CD4-positive, alpha-beta T cell treated with Interleukin-21 for 1 hour (primary cell): ENCODE measurements at regions not wholly inside any gene's neighbourhood (a gene's known extent, or its start where the extent isn't known, plus 50 kb on each side); places are given as distances from the start of the nearest gene placed in this dataset.
A peak's percentile ranks its signal among the peaks of the same experiment; 100 is the strongest.
"Not testable (repeated sequence)": the region's sequence is repeated elsewhere in the genome, so short reads cannot be mapped to it uniquely, and the experiment has no call there.

Experiments used
- DNase-seq: peaks from one replicate; pipeline ENCODE4 v3.0.0-alpha.2; 2020

DNA sequence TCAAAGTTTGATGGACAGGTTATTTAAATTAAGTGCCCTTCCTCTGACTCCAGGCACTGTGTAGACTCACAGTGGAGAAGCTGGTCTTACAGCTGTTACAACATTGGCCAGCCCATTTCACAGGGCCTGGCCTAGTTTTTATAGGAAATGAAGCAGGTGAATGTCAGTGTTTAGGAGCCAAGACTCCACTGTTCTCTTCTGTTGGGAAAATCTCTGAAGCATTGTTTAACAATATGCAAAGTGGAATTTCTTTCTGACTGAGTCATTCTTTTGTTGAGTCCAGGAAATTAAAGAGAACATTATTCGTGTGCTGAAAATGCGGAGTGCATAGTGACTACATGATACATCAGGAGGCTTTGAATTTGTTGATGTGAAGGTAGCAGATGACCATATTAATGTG lies 64.7 kb downstream of the ARRDC4 start:
- DNase-seq: no peak

DNA sequence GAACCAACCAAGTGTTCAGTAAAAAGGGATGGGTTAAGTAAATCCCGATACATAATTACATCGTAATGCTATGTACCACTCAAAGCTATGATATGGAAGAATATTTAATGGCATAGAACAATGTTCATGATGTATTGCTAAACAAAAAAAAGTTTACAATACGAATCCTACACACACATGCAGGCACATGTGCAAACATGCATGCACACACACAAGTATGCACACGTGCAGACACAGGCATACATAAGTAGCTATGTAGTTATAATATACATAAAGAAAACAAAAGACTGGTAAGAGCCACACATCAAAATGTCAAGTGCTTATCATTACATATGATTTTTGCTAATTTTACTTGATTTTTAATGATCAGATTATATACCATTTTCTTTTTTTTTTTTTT lies 74.2 kb downstream of the ARRDC4 start:
- no peak for DNase-seq

DNA sequence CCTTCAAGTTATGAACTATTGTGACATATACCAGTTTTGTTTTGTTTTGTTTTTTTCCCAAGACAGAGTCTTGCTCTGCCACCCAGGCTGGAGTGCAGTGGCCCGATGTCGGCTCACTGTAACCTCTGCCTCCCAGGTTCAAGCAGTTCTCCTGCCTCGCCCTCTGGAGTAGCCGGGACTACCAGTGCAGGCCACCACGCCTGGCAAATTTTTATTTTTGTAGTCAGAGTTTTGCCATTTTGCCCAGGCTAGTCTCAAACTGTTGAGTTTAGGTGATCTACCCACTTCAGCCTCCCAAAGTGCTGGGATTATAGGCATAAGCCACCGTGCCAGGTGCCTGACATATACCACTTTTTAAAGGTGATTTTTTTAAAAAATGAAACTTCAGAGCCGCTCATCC lies 74.6 kb downstream of the ARRDC4 start:
- no peak for DNase-seq

DNA sequence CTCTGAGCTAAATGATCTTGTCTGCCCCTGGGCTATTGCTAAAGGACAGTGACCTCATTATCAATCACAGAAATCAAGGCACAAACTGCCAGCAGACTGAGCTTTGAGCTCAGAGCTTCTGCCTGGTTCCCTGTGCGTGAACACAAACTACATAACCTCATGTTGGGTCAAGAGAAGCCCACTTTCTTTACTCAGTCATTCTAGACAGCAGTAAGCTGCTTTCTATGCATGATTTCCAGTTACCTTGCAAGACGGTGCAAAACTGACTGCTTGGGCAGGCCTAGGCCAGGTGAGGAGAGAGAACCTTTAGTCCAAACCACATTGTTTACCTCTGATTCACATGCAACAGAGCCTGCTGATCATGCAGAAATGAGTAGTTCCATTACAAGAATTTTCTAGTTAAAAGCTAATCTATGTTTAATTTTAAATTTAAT lies 75.1 kb downstream of the ARRDC4 start:
- no peak for DNase-seq

DNA sequence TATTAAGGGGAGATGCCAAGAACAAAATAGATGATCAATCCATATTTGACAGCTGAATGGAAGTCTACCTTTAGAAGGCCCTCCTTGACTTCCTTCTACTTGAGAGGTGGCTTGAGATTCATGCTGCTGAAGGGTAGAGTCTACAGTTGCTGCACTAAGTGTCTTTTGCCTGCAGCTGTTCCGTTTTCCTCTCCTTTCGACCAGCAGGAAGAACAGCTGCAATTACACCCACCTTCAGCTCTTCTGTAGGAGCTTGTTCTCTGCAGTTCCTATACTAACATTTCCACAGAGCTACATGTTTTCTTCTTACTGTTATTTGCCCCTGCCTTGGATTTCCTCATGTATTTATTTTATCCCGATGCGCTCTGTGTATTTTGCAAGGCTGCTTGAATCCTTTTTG lies 79.1 kb downstream of the ARRDC4 start:
- no peak for DNase-seq

DNA sequence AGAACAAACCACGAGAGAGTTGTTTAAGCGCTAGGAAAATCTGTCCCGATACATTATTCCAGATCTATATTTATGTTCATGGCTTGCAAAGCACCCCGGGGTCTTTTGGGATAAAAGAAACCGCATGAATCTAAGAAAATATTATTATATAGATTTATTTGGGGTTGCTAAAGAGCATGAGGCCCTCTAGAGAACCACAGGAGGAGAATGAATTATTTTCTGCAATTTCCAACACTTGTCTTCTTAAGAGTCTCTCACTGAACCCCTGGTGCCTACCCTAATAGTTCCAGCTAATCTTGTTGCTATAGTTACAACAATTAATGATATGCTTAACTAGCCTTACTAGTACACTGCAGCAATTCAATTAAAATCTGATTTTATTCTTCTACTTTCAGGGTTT lies 79.6 kb downstream of the ARRDC4 start:
- DNase-seq: no peak

DNA sequence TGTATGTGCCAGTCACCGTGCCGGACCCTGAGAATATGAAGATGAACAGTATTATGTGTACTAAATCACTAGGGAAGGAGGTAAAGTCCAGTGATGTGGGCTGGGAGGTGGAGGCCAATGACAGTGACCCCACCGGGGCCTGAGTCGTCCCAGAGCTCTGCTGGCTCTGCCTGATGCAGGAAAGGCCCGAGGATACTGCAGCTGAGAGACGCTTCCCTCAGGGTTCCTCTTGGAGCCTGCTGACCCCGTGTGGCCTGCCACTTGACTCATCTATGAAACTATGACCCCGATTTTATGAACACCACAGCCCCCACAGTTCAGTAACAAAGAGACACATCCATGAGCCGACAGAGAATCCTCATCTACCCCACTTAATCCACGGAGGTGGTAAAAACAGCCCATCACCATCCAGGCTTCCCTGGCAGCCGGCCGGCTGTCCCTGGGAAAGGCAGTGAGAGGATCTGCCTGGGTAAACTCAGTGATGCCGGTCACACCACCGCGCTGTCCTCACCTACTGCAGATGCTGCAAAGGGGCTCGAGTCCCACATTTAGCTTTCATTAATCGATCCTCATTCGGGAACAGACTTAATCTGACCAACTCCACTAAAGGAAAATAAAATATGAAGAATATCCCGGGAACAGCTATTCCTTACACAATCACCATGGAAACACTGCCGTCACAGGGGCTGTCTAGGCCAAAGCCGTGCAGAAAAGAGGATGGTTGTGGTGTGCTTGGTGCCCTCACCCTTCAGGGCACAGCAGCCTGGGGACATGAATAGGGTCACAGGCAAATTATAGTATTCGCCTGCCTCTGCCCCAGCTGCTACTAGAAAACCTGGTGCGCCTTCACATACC lies 82.9 kb downstream of the ARRDC4 start:
- no peak for DNase-seq

DNA sequence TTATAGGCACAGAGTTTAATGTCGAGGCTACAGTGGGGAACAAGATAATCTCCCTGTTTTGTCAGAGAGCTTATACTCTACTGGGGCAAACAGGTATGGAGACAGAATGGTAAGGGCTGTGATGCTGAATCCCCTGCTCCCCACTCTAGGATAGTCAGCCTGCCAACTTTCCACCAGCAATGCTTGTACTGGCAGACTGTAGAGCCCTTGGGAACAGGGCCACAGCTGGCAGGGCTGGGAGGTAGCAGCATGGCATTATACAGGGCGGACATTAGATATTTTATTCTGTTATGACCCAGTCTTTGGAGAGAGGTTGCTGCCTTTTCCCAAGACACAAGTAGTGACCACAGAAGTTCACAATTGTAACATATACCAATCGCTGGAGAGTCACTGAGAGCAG lies 91.2 kb downstream of the ARRDC4 start:
- DNase-seq: no peak

DNA sequence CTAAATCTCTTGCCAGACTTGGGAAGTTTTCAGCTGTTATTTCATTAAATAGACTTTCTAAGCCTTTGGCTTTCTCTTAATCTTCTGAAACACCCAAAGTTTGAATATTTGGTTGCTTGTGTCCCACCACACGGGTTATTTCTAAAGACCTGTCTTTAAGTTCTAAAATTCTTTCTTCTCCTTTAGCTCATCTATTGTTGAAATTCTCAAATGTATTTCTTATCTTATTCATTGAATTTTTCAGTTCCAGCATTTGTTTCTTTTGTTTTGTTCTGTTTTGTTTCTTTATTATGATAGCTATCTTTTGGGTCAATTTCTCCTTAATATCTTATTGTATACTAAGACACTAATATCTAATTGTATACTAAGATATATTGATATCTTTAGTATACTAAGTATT lies 97.0 kb downstream of the ARRDC4 start:
- no peak for DNase-seq

DNA sequence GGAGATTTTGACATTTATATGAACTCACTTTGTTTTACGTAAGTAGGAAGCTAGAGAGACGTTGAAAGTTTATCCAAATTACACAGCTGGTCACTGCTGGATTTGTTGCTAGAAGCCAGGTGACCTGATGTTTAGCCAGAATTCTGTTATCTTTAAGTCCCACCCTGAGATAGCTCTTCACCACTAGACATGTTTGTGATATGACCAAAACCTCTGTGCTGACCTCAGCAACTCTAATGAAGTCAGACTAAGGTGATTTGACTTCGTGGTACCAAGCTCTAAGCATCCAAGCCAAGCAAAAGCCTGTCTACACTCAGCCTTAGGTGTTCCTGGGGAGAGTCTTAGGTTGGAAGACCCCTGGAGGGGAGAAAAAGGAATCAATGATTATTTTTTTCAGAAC lies 102.4 kb downstream of the ARRDC4 start:
- DNase-seq: no peak

DNA sequence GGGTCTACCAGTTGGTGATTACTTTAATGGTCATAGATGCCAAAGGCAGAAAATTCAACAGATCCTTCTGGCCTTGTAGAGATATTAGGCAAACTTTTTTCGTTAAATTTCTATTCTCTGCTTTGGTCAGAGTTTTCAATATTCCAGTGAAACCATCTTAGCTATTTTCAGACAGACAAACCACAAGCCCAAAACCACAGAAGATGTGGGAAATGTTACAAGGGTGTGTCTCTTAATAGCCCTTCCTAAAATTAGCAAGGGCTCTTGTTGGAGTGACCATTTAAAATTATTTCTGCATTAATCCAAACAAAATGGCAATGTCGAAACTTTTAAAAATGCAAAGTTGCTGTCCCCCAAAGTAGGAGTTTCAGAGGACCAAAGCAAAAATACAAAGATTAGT lies 102.8 kb downstream of the ARRDC4 start:
- DNase-seq: no peak

DNA sequence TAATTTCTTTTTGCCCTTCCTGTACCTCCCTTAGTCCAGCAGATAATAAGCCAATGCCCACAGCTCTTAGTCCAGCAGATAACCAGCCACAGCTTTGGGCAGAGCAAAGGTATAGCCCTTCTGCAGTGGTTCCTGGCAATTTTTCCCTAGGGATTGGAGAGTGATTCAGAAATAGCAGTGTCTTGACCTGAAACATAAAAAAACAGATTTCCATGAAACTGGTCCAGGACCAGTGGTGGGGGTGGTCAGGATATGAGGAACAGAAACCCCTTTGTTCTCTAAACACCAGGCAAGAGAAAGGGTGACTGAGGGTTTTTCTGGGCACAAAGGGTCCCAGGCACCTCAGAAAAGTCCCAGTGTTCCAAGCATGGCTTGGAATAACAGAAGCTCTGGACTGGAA lies 103.4 kb downstream of the ARRDC4 start:
- DNase-seq: no peak

DNA sequence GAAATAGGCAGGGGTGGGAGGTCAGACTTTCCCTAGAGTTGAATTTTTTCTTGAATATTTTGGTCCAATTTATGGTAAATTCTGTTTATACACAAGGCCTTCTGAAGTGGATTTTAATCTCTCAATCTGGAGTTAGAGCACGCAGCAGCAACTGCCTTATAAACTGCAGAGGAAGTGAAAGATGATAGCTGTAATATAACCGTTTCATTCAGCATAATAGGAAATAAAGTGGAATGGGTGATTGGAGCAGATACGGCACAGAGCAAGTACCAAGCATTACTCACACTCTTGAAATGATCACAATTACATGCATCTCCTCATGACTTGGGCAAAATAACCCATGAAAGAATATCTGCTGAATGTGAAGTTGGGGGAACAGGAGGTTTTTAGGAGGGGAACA lies 106.8 kb downstream of the ARRDC4 start:
- DNase-seq: no peak

DNA sequence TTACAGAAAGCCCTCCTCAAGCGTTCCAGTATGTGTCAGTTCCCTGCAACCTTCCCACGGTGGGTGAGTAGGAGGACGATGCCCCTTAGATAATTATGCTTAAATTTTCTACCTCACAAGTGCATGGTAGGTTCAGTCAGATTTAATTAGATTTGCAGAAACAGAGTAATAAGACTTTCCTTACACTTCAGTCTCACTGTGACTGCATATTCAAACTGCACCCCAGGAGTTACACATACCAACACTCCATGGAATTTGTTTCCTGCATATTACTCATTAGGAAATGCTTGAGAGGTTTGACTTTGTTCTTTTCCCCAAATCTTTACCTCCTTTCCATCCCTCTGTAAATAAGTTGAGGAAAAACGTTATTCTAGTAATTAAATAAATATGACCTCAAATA lies 108.8 kb downstream of the ARRDC4 start:
- no peak for DNase-seq

DNA sequence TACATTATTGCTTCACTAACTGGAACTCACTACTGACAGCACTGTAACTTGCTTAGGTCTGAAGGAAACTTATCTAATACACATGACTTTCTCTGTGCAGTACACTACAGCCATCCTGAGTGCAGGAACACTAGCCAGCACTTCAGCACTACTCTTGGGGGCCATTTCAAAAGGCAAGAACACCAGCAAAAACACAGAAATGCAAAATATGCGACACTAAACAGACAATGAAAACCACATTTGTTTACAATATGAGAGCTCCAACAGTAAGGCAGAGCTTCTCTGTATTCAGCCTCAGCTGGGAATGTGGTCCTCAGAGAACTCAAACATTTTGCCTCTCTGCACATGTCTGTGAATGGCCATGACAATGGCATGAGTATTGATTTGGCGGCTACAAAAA lies 109.6 kb downstream of the ARRDC4 start:
- DNase-seq: no peak

DNA sequence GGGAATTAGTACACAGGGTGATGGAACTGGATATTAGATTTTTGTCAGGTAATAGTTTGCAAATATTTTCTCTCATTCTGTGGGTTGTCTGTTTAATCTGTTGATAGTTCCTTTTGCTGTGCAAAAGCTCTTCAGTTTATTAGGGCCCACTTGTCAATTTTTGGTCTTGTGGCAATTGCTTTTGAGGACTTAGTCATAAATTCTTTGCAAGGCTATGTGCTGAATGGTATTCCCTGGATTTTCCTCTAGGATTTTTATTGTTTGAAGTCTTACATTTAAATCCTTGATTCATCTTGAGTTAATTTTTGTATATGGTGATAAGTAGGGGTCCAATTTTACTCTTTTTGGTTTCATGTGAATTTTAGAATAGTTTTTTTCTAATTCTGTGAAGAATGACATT lies 111.3 kb downstream of the ARRDC4 start:
- no peak for DNase-seq

DNA sequence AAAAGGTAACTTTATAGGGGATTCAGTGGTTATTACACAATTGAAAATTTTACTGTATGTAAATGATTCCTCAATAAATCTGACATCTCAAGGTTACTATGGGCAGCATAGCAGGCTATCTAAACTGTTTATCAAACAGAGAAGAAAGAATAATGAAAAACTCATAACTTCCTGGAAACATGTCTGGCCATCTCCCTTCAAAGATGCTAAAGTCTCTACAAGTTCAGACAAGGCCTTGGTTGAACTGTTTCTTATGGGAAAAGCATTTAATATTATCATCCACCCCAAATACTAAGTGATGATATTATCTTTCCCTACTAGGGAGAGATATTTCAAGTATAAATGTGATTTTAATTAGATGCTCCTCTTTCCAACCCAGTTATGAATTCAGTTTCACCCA lies 114.9 kb downstream of the ARRDC4 start:
- no peak for DNase-seq

DNA sequence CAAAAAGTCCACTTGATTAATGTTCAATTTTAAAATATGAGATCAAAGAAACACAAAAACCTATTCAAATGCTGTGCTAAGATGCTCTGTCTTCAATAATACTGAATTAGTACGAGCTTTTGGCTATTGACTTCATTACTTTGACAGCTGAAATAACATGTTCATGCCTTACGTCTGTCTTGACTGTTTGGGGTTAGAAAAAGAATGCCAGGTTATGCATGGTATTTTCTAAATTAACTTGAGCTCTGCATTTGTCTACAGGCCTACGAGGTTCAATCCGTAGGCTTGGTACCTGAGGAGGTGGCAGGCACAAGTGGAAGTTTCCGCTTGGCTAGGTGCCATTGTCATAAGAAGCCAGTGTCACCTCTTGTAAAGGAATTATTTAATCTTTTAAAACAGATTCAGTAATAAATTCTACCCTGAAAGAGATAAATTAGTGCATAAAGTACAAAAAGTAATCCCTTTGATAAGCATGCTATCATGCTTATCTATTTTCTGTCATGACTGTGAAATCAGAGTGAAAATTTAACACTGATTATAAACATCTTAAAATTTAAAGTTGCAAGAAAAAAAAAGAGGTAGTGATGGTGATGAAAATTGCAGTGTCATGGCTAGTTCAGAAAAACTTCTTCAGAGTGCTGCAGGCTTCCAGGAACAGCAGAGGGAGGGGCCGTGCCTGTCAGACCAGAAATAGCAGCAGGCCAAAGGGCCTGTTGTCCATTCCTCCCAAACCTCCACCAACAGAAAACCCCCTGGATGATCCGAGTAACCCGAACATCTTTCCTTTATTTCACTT lies 115.7 kb downstream of the ARRDC4 start:
- DNase-seq: no peak

DNA sequence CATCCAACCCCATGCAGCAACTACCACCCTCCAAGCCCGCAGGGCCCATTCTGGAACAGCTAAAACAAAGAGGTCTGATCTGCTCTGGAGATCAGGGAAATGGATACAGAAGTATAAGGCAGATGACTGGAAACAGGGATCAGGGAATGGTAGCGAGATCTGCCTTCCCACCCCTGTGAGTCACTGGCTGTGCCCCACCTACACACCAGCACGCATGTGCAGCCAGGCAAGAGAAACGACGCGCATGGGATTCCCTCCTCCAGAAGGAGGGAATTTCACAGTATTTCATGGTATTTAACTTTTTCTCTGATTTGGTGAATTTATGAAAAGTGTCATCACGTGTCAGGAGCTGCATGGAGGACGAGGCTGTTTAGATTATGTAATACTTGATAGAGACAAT lies 116.7 kb downstream of the ARRDC4 start:
- DNase-seq: no peak

DNA sequence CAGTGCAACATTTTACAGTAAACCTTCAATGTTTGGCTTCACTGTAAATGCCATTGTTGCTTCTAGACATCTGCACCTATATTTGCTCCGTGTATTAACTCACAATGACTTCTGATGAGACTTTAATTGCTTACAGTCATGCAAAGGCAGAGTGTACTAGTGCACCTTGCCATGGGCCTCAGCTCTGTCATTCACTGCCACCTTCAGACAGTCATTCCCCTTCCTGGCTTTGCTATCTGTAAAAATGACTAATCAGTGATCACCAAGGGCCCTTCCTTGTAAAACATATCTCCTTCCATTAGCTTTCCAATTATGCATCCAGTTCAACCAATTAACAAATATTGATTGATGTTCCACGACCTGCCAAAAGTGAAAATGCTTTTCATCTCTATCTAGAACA lies 120.3 kb downstream of the ARRDC4 start:
- no peak for DNase-seq

DNA sequence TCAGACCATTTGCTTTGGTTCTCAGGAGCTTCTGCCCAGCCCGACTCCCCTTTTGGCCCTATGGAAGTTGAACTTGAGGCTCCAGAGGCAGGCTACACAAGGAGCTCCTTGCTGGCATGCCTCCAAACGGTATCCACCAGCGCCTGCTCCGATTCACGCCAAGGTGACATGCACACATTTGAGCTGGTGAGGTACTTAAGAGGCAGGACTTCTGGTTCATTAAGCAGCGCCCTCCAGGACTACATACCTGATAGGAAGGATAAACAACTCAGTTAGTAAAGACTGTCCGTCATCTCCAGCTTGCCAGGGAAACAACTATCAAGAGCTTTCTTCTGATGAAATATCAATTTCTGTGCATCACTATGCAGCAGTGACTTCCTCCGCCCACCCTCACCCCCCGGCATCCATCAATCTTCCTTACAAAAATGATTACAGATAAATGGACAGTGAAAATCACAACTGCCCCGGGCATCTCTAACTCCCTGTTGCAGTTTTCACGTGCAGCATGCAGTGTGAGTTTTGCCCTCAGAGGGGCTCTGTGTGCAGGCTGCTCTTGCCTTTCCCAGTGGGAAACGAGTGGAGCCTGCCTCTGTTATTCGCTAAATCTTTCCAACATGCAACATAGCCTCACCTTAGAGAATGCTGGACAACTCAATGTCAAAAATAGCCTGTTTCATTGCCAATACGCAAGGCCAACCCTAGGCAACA lies 122.9 kb downstream of the ARRDC4 start:
- DNase-seq: no peak

DNA sequence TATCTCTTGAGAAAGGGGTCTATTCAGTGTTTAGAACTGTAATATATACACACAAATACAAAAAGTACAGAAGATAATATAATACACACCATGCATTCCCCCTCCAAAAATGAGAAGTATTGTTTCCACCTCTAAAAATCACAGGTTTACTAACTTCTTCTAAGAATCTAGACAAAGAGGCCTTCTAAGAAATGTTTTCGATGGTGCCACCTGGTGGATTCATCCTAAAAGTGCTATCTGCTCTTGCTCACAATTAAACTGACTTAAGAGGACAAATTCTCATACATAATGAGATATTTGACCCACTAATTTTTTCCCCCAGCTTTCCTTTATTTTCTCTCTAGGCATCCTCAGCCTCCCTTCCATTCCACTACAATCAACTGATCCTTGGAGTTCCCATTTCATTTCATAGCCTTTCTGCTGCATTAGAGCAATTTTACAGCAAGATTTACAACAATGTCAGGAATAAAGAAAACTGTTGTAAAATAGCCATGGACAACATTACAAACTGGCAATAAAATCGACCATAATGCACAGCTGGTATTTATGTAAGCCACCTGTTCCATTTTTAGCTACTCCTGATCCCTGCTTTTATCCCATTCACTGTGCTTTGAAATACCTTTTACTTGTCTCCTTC lies 124.6 kb downstream of the ARRDC4 start:
- peak; percentile 36 for DNase-seq

DNA sequence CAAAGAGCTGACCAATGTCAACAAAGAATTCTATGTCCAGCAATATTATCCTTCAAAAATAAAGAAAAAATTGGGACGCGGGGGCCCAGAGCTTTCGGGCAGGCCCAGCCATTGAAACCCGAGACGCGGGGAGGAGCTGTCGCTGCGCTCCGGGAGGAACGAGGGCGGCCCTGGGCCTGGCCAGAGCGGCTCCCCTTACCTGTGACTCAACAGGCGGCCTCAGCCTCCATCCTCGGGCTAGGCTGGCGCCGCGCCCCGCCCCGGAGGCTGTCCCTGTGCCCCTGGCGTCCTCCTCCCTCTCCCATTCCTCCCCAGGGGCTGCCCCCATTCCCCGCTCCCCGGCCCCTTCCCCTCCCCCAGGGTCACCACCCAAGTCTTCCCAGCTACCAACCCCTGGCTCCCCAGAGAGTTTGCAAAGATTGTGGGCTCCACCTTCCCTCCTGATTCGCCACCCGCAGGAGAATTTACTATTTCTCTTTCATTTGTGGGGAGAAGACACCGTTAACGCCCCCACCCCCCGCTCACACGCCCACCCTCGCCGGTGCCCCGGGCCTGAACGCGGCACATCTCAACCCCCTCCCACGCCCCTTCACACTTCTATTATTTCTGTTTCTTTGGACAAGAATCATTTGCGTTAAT lies 127.9 kb downstream of the ARRDC4 start:
- DNase-seq: not testable (repeated sequence)
